HS-27A (cell line): ENCODE measurements at regions not wholly inside any gene's neighbourhood (a gene's known extent, or its start where the extent isn't known, plus 50 kb on each side); places are given as distances from the start of the nearest gene placed in this dataset.
"Not testable (repeated sequence)": the region's sequence is repeated elsewhere in the genome, so short reads cannot be mapped to it uniquely, and the experiment has no call there.

Experiments used
- DNase-seq: peaks from one replicate; pipeline ENCODE4 v3.0.0-alpha.2; 2012; ENCODE audit warnings: low read depth, missing footprints

GRCh38 chr4:3648195-3648594, 116.0 kb upstream of the LRPAP1 start:
- no peak for DNase-seq

- DNase-seq = no peak
These were observed 115.2 kb upstream of the LRPAP1 start for GRCh38 chr4:3647421-3647820.

GRCh38 chr4:3645711-3646679, 113.8 kb upstream of the LRPAP1 start:
- DNase-seq = no peak

GRCh38 chr4:3644849-3645627, 112.8 kb upstream of the LRPAP1 start:
- peak; percentile 17 for DNase-seq

GRCh38 chr4:3643518-3644433, 111.6 kb upstream of the LRPAP1 start:
- no peak for DNase-seq

- no peak for DNase-seq
These were observed 110.7 kb upstream of the LRPAP1 start for GRCh38 chr4:3642806-3643517.

- DNase-seq = no peak
These were observed 109.9 kb upstream of the LRPAP1 start for GRCh38 chr4:3642056-3642630.

GRCh38 chr4:3641501-3641900, 109.3 kb upstream of the LRPAP1 start:
- no peak for DNase-seq

- DNase-seq = no peak
These were observed 108.4 kb upstream of the LRPAP1 start for GRCh38 chr4:3640587-3640962.

- DNase-seq = no peak
These were observed 107.7 kb upstream of the LRPAP1 start for GRCh38 chr4:3639613-3640586.

- DNase-seq = no peak
These were observed 106.0 kb upstream of the LRPAP1 start for GRCh38 chr4:3638080-3638795.

GRCh38 chr4:3637326-3638016, 105.2 kb upstream of the LRPAP1 start:
- DNase-seq = no peak

- no peak for DNase-seq
These were observed 104.6 kb upstream of the LRPAP1 start for GRCh38 chr4:3636646-3637320.

GRCh38 chr4:3636020-3636419, 103.8 kb upstream of the LRPAP1 start:
- DNase-seq = not testable (repeated sequence)

GRCh38 chr4:3634894-3635820, 102.9 kb upstream of the LRPAP1 start:
- no peak for DNase-seq

- no peak for DNase-seq
These were observed 102.1 kb upstream of the LRPAP1 start for GRCh38 chr4:3634281-3634857.
